AG09309 (cell line): ENCODE measurements at regions not wholly inside any gene's neighbourhood (a gene's known extent, or its start where the extent isn't known, plus 50 kb on each side); places are given as distances from the start of the nearest gene placed in this dataset.

Experiments
- DNase-seq: peaks from one replicate; pipeline ENCODE4 v3.0.0-alpha.2; 2010; ENCODE audit warnings: low read depth
- H3K4me3 ChIP-seq: 2 replicates; pipeline ENCODE4 v1.5.1; 2011; ENCODE audit warnings: mild to moderate bottlenecking, low read depth, low read length, moderate library complexity; ENCODE audit not compliant: control insufficient read depth
- CTCF ChIP-seq: IDR thresholded peaks from 2 replicates; pipeline ENCODE4 v1.5.1; 2011; ENCODE audit warnings: mild to moderate bottlenecking, low read depth, low read length, inconsistent platforms; ENCODE audit not compliant: insufficient read depth, control insufficient read depth; ENCODE audit errors: missing control alignments

GRCh38 chr20:48057739-48058138 lies 272.5 kb upstream of the SULF2 start:
- no peak overlapping the region for H3K4me3 ChIP-seq
- no peak for DNase-seq
- no peak for TF ChIP-seq CTCF

- DNase-seq, result no peak
- no peak for TF ChIP-seq CTCF
These were observed 272.0 kb upstream of the SULF2 start for GRCh38 chr20:48057251-48057650.

GRCh38 chr20:48056218-48056617 lies 270.9 kb upstream of the SULF2 start:
- DNase-seq, result no peak
- TF ChIP-seq CTCF, result no peak
- no peak overlapping the region for H3K4me3 ChIP-seq

More at GRCh38 chr20:48057251-48057650, 272.0 kb upstream of the SULF2 start:
- H3K4me3 ChIP-seq, result no peak overlapping the region

GRCh38 chr20:48054051-48054450 lies 268.8 kb upstream of the SULF2 start:
- H3K4me3 ChIP-seq, result no peak overlapping the region
- TF ChIP-seq CTCF, result no peak
- DNase-seq, result no peak

GRCh38 chr20:48052475-48052835 lies 267.2 kb upstream of the SULF2 start:
- TF ChIP-seq CTCF, result no peak
- no peak overlapping the region for H3K4me3 ChIP-seq
- no peak for DNase-seq

GRCh38 chr20:48051794-48052474 lies 266.7 kb upstream of the SULF2 start:
- DNase-seq, result peak; percentile 52
- TF ChIP-seq CTCF, result no peak
- no peak overlapping the region for H3K4me3 ChIP-seq
